ENCODE measurements at regions not wholly inside any gene's neighbourhood (a gene's known extent, or its start where the extent isn't known, plus 50 kb on each side); places are given as distances from the start of the nearest gene placed in this dataset.

GRCh38 chr4:144360146-144360793 lies 219.8 kb upstream of the GYPA start:
- no peak for TF ChIP-seq CTCF (IDR thresholded peaks at IDR 0.05)
- no peak for TF ChIP-seq POLR2A (IDR thresholded peaks at IDR 0.05)

Measured in lower leg skin (tissue), 3 donors.